GM03348 (cell line): ENCODE measurements at regions not wholly inside any gene's neighbourhood (a gene's known extent, or its start where the extent isn't known, plus 50 kb on each side); places are given as distances from the start of the nearest gene placed in this dataset.
"Not testable (repeated sequence)": the region's sequence is repeated elsewhere in the genome, so short reads cannot be mapped to it uniquely, and the experiment has no call there.

Source experiments
- DNase-seq: peaks from one replicate; pipeline ENCODE4 v3.0.0; 2012; ENCODE audit warnings: low spot score

GRCh38 chr12:23253910-23254309, 628.9 kb downstream of the ETNK1 start:
- DNase-seq = not testable (repeated sequence)

GRCh38 chr12:23259558-23259957, 634.6 kb downstream of the ETNK1 start:
- no peak for DNase-seq

GRCh38 chr12:23262670-23263069, 637.7 kb downstream of the ETNK1 start:
- no peak for DNase-seq

- no peak for DNase-seq
Measured at GRCh38 chr12:23277831-23278230, 652.9 kb downstream of the ETNK1 start.

GRCh38 chr12:23281295-23281694, 656.3 kb downstream of the ETNK1 start:
- DNase-seq = no peak

- DNase-seq = no peak
Measured at GRCh38 chr12:23282701-23283100, 657.7 kb downstream of the ETNK1 start.

- not testable (repeated sequence) for DNase-seq
Measured at GRCh38 chr12:23285764-23286530, 661.0 kb downstream of the ETNK1 start.

- DNase-seq = no peak
Measured at GRCh38 chr12:23290627-23291330, 658.7 kb downstream of the SOX5 start.

GRCh38 chr12:23303220-23303619, 646.2 kb downstream of the SOX5 start:
- no peak for DNase-seq

GRCh38 chr12:23303821-23304220, 645.6 kb downstream of the SOX5 start:
- DNase-seq = no peak

GRCh38 chr12:23333938-23334337, 615.5 kb downstream of the SOX5 start:
- no peak for DNase-seq

- no peak for DNase-seq
Measured at GRCh38 chr12:23335593-23335992, 613.9 kb downstream of the SOX5 start.

GRCh38 chr12:23337213-23337612, 612.3 kb downstream of the SOX5 start:
- no peak for DNase-seq

- no peak for DNase-seq
Measured at GRCh38 chr12:23340351-23340750, 609.1 kb downstream of the SOX5 start.

- no peak for DNase-seq
Measured at GRCh38 chr12:23342407-23342806, 607.1 kb downstream of the SOX5 start.

- DNase-seq = no peak
Measured at GRCh38 chr12:23349564-23349963, 599.9 kb downstream of the SOX5 start.

- no peak for DNase-seq
Measured at GRCh38 chr12:23350808-23351207, 598.7 kb downstream of the SOX5 start.

- no peak for DNase-seq
Measured at GRCh38 chr12:23352670-23353069, 596.8 kb downstream of the SOX5 start.

GRCh38 chr12:23354800-23355199, 594.7 kb downstream of the SOX5 start:
- DNase-seq = no peak

GRCh38 chr12:23356440-23356839, 593.0 kb downstream of the SOX5 start:
- no peak for DNase-seq

GRCh38 chr12:23356927-23357708, 592.4 kb downstream of the SOX5 start:
- no peak for DNase-seq

GRCh38 chr12:23359975-23360701, 589.3 kb downstream of the SOX5 start:
- no peak for DNase-seq
